ENCODE measurements at regions not wholly inside any gene's neighbourhood (a gene's known extent, or its start where the extent isn't known, plus 50 kb on each side); places are given as distances from the start of the nearest gene placed in this dataset.

GRCh38 chr15:100785181-100786138 lies 94.2 kb upstream of the ALDH1A3 start:
- DNase-seq: no peak

- no peak for DNase-seq
These were observed 93.5 kb upstream of the ALDH1A3 start for GRCh38 chr15:100786139-100786531.

- DNase-seq: no peak
These were observed 92.6 kb upstream of the ALDH1A3 start for GRCh38 chr15:100786901-100787566.

- DNase-seq: no peak
These were observed 91.8 kb upstream of the ALDH1A3 start for GRCh38 chr15:100787567-100788417.

GRCh38 chr15:100788418-100789105 lies 91.1 kb upstream of the ALDH1A3 start:
- no peak for DNase-seq

- DNase-seq: no peak
These were observed 88.8 kb upstream of the ALDH1A3 start for GRCh38 chr15:100790786-100791265.

- no peak for DNase-seq
These were observed 85.6 kb upstream of the ALDH1A3 start for GRCh38 chr15:100794008-100794407.

- DNase-seq: no peak
These were observed 78.3 kb upstream of the ALDH1A3 start for GRCh38 chr15:100801256-100801900.

- DNase-seq: no peak
These were observed 77.0 kb upstream of the ALDH1A3 start for GRCh38 chr15:100802421-100803170.

GRCh38 chr15:100803171-100803440 lies 76.5 kb upstream of the ALDH1A3 start:
- no peak for DNase-seq

GRCh38 chr15:100806157-100806556 lies 73.5 kb upstream of the ALDH1A3 start:
- no peak for DNase-seq

- no peak for DNase-seq
These were observed 72.6 kb upstream of the ALDH1A3 start for GRCh38 chr15:100807028-100807427.

- no peak for DNase-seq
These were observed 70.9 kb upstream of the ALDH1A3 start for GRCh38 chr15:100808691-100809090.

- no peak for DNase-seq
These were observed 70.5 kb upstream of the ALDH1A3 start for GRCh38 chr15:100809151-100809550.

GRCh38 chr15:100809587-100809986 lies 70.0 kb upstream of the ALDH1A3 start:
- no peak for DNase-seq

- DNase-seq: no peak
These were observed 69.4 kb upstream of the ALDH1A3 start for GRCh38 chr15:100810229-100810628.

- no peak for DNase-seq
These were observed 68.8 kb upstream of the ALDH1A3 start for GRCh38 chr15:100810831-100811230.

GRCh38 chr15:100812802-100813201 lies 66.8 kb upstream of the ALDH1A3 start:
- no peak for DNase-seq

GRCh38 chr15:100818927-100819326 lies 60.7 kb upstream of the ALDH1A3 start:
- DNase-seq: no peak

GRCh38 chr15:100820528-100820927 lies 59.1 kb upstream of the ALDH1A3 start:
- DNase-seq: no peak

GRCh38 chr15:100821327-100821726 lies 58.3 kb upstream of the ALDH1A3 start:
- DNase-seq: no peak
